ENCODE measurements at regions not wholly inside any gene's neighbourhood (a gene's known extent, or its start where the extent isn't known, plus 50 kb on each side); places are given as distances from the start of the nearest gene placed in this dataset.

DNA sequence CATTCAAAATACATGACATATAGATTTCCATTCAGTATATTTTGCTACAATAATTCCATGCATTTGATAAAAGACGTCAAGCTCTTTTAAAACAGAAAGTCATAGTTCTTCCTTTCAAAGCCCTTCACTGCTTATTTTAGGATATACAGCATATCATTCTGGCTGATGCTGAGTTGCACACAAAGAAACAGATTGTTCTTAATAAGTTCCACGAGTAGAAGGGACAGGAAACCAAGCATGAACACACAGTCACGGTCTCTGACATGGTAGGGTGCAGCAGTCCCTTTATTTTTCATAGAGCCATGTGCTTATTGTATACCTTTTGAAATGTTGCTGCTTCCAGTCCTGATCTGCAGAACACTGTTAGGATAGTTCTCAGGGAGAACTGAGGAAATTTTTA, 85.4 kb downstream of the MAGEB10 start:
- TF ChIP-seq, protein P1, sequence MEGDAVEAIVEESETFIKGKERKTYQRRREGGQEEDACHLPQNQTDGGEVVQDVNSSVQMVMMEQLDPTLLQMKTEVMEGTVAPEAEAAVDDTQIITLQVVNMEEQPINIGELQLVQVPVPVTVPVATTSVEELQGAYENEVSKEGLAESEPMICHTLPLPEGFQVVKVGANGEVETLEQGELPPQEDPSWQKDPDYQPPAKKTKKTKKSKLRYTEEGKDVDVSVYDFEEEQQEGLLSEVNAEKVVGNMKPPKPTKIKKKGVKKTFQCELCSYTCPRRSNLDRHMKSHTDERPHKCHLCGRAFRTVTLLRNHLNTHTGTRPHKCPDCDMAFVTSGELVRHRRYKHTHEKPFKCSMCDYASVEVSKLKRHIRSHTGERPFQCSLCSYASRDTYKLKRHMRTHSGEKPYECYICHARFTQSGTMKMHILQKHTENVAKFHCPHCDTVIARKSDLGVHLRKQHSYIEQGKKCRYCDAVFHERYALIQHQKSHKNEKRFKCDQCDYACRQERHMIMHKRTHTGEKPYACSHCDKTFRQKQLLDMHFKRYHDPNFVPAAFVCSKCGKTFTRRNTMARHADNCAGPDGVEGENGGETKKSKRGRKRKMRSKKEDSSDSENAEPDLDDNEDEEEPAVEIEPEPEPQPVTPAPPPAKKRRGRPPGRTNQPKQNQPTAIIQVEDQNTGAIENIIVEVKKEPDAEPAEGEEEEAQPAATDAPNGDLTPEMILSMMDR (IDR thresholded peaks at IDR 0.05) = no peak
- TF ChIP-seq POLR2AphosphoS5 (IDR thresholded peaks at IDR 0.05; ENCODE audit: low read depth, low read length) = no peak

All from Panc1 (cell line).